GM18499 (cell line): ENCODE measurements at regions not wholly inside any gene's neighbourhood (a gene's known extent, or its start where the extent isn't known, plus 50 kb on each side); places are given as distances from the start of the nearest gene placed in this dataset.
"Not testable (repeated sequence)": the region's sequence is repeated elsewhere in the genome, so short reads cannot be mapped to it uniquely, and the experiment has no call there.

Experiments
- ATAC-seq: cut with Tn5 transposase; IDR thresholded peaks from one replicate; pipeline ENCODE4 v1.9.1; 2021; ENCODE audit warnings: moderate number of reproducible peaks; ENCODE audit not compliant: insufficient read depth, unreplicated experiment

DNA sequence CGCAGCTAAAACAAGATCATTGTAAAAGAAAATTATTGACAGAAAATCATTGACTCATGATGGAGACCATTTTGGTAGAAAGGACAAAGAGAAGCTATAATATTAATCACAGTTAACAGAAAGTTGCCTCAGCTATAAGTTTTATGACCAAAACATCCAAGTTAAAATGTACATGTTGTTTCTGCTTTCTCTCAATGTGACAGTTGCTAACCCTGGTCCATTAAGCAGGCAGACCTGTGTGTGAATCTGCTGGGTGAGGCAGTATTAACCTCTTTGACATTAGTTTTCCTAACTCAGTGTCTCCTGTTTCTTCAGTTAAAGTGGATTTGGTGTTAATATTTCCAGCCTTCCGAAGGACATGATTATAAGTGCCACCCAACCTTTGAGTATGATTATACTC, 94.8 kb upstream of the DCLK2 start:
- no peak for ATAC-seq

DNA sequence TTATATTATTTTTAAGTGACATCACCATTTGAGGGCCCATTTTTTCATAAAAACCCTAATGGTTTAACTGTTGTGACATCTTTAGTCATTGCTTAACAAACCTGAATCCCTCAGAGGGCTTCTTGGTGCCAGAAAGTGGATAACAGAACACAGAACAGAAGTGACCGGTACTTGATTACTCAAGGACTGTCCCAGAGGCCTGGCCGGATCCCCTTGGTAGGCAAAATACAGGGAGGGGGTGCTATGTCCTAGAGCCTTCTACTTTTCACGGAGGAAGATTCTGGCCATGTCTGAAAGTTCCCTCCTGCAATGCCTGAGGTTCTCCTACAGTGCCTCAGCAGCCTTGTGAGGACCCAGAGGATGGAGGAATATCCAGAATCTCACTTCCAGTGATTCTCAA, 94.3 kb upstream of the DCLK2 start:
- no peak for ATAC-seq

DNA sequence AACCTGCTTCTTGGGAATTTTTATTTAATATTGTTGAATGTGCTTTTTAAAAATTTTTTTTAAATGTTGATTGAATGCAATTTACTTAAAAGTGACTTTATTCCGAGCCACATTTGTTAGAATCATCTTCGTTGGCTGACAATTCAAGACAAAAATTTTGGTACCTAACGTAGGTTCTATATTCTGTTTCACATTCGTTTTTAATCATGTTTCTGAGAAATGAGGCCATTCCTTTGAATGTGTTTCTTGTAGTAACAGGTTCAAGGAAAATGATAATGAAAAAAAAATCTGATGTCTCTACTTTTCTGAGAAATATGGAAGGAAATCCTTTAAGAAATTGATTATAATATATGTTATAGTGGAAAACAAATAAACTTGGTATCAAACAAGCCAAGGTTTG, 92.3 kb upstream of the DCLK2 start:
- no peak for ATAC-seq

DNA sequence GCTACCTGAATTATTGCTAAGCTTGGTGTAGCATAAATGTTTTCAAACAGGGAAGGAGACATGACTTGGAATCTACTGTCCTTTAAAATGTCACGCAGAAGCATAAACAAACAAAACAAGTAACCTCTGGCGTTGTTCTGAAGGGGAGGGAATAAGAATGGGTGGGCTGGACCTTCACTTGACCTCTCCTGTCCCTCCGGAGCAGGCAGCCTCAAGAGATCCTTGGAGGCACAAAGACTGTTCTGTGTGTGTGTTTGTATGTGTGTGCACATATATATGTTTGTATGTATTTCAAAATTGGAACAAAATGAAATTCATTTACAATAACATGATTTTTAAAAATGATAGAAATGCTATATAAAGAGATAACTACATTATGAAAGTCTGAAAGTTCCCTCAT, 91.3 kb upstream of the DCLK2 start:
- ATAC-seq = no peak

- no peak for ATAC-seq
Observed at GRCh38 chr4:149987330-149988086, 90.7 kb upstream of the DCLK2 start.

DNA sequence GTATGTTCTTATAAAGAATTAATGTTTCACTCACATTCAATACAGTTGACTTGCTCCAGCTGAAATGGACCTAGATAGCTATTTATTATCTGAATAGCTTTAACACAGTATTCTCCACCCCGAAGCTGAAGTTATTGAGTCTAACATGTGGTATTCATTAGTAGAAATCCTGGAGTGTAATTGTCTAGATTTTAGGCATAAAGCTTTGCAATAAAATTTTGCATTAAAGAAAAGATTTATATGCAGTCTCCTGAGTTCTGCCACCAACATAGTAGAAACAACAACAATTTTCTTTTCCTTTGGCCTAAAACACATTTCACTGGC, 90.2 kb upstream of the DCLK2 start:
- ATAC-seq = no peak

DNA sequence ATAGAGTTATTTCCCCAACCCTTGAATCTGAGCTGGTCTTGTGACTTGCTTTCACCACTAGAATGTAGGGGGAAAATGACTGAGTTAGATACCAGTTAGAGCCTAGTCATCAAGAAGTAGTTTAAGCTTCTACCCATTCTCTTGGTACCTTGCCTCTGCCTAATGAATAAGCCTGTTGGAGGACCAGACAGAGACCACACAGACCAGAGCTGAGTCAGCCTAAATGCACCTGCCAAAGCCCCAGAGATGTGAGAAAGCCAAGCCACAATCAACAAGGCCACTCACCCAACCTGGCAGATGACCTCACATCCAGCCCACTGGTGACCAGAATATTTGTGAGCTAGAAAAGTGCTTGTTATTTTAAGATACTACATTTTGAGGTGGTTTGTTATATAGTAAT, 85.2 kb upstream of the DCLK2 start:
- no peak for ATAC-seq

GRCh38 chr4:149995134-149995756, 83.0 kb upstream of the DCLK2 start:
- ATAC-seq = no peak

DNA sequence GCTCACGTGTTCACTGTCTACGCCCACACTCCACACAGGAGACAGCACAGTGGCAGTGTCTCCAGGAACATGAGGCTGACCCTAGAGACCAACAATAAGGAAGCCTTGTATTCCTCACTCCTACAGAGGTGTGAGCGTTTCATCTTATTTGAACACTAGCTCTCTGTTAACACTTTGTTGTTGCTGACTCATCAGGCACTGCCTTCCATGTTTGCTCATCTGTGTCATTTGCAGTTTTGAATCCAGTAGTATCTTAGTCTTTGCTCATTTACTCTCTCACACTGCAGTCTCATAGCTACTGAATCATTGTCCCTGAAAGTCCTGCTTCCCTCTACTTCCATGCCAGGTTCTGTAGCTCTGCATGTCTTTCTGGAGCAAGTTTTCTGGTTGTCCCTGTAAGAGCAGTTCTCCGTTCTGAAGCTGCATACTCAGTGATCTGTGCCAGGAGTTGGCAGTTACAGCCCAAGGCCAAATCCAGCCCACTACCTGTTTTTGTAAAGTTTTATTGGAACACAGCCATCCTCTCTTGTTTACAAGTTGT, 80.3 kb upstream of the DCLK2 start:
- no peak for ATAC-seq

GRCh38 chr4:149999485-150000074, 78.7 kb upstream of the DCLK2 start:
- no peak for ATAC-seq

- no peak for ATAC-seq
Observed at GRCh38 chr4:150001815-150002214, 76.4 kb upstream of the DCLK2 start.

DNA sequence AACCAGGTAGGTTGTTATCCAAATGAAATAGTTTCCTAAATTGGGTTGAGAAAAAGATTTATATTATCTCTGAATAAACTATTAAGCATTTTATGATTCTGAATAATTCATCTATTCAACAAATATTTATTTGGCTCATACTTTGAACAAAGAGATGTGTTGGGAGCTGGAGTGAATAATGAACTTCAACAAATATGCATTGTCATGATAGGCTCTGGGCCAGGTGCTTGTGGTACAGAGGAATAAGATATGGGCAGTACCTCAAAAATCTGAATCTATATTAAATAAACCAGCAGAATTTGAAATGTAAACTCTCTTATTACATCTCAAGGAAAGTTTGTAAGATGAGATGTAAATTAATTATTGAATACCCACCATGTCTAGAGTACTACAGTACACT, 75.7 kb upstream of the DCLK2 start:
- ATAC-seq = no peak

DNA sequence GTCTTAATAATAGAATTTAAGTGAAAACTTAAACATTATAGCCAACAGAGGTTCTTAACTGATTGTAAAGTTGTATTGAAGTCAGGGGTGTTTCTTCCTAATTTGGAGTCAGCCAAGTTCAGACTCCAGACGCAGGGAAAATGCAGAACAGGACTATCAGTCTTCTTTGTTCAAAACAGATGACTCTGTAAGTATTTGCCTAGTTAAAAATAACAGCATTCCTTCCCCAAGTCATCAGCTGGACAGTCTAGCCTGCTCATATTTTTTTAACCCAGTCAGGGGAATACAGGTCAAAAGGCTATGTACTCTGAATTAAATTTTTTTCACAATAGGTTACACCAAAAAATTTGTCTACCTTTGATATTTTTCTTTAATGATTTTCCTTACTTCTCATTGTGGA, 73.8 kb upstream of the DCLK2 start:
- no peak for ATAC-seq

DNA sequence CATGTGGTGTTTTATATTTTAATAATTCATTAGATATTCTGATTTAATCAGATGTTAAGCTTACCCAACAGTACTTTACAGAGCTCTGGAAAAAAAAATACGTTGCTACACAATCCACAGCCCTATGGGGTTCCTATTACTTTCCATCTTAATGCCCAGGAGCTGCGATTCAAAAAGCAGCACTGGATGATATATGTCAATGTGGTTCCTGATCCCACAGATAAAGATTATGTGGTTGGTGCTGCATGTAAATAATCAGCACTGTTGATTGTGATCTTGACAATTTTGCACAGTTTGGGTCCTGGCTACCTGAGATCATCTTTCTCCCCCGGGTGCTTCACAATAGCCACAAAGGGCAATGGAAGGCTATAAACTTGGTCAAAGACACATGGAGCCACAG, 72.7 kb upstream of the DCLK2 start:
- ATAC-seq = no peak

DNA sequence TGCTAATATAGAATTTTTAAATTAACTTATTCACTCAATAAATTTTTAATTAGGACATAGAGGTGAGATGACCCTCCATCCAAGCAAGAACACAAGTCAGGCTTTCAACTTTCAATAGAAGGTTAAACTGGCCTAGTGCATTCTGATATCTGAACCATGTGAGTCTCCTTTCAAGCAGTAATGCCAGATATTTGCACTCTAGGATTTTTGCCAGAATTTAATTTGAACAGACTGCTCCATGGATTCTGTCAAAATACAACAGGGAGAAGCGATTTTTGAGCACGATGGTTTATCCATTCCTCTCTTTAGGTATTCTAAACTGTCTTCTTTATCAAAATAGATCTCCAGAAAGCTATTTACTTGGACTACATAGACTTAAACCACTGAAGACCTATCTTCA, 72.0 kb upstream of the DCLK2 start:
- no peak for ATAC-seq

GRCh38 chr4:150007512-150007911, 70.7 kb upstream of the DCLK2 start:
- no peak for ATAC-seq

GRCh38 chr4:150008546-150008945, 69.7 kb upstream of the DCLK2 start:
- ATAC-seq = no peak

- ATAC-seq = no peak
Observed at GRCh38 chr4:150009533-150009932, 68.7 kb upstream of the DCLK2 start.

- peak; percentile 69 for ATAC-seq
Observed at GRCh38 chr4:150010525-150011126, 67.6 kb upstream of the DCLK2 start.

- no peak for ATAC-seq
Observed at GRCh38 chr4:150012851-150013360, 65.3 kb upstream of the DCLK2 start.

DNA sequence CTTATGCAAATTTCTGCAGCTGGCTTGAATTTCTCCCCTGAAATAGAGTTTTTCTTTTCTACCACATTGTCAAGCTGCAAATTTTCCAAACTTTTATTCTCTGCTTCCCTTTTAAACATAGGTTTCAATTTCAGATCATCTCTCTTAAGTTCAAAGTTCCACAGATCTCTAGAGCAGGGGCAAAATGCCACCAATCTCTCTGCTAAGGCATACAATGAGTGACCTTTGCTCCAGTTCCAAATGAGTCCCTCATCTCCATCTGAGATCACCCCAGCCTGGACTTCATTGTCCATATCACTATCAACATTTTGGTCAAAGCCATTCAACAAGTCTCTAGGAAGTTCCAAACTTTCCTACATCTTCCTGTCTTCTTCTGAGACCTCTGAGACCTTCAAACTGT, 62.3 kb upstream of the DCLK2 start:
- not testable (repeated sequence) for ATAC-seq
